OCI-LY3 (cell line): ENCODE measurements at regions not wholly inside any gene's neighbourhood (a gene's known extent, or its start where the extent isn't known, plus 50 kb on each side); places are given as distances from the start of the nearest gene placed in this dataset.

Source experiments
- H2AFZ ChIP-seq: fragments of 200-600, 300-600 bp; shearing (Covaris generic); 2 replicates; pipeline ENCODE4 v1.6.0; 2014; ENCODE audit warnings: antibody characterized with exemption, low read depth, low read length
- H3K27ac ChIP-seq: fragments of 200-600, 300-600 bp; sonication (generic); 2 replicates; pipeline ENCODE4 v1.5.1; 2014; ENCODE audit warnings: mild to moderate bottlenecking, low read length, moderate library complexity, mixed read lengths
- H3K27me3 ChIP-seq: fragments of 200-600, 300-600 bp; sonication (generic); 2 replicates; pipeline ENCODE4 v1.6.1; 2014; ENCODE audit warnings: low read depth, low read length, mixed read lengths
- H3K36me3 ChIP-seq: fragments of 200-600, 300-600 bp; sonication (generic); replicated peaks from 2 replicates; pipeline ENCODE3; 2014; ENCODE audit warnings: low read depth, low read length, mixed read lengths
- H3K4me1 ChIP-seq: fragments of 300-600, 200-600 bp; sonication (generic); 2 replicates; pipeline ENCODE4 v1.6.1; 2014; ENCODE audit warnings: low read length, mixed read lengths
- H3K4me2 ChIP-seq: fragments of 200-600, 300-600 bp; sonication (generic); 2 replicates; pipeline ENCODE4 v1.6.1; 2014; ENCODE audit warnings: low read length, mixed read lengths
- H3K4me3 ChIP-seq: fragments of 300-600, 200-600 bp; sonication (generic); 2 replicates; pipeline ENCODE4 v1.5.1; 2014; ENCODE audit warnings: antibody characterized with exemption, mild to moderate bottlenecking, low read length, moderate library complexity
- H3K79me2 ChIP-seq: fragments of 300-600, 200-600 bp; shearing (Covaris generic); 2 replicates; pipeline ENCODE4 v1.6.1; 2014; ENCODE audit warnings: mild to moderate bottlenecking, low read length, mixed read lengths
- H3K9ac ChIP-seq: fragments of 300-600, 200-600 bp; shearing (Covaris generic); 2 replicates; pipeline ENCODE4 v1.6.0; 2014; ENCODE audit warnings: mild to moderate bottlenecking, low read length, moderate library complexity
- H3K9me3 ChIP-seq: fragments of 200-600, 300-600 bp; shearing (Covaris generic); 2 replicates; pipeline ENCODE4 v1.6.1; 2014; ENCODE audit warnings: low read length, mixed read lengths; ENCODE audit not compliant: insufficient read depth
- H4K20me1 ChIP-seq: fragments of 200-600, 300-600 bp; sonication (generic); 2 replicates; pipeline ENCODE4 v1.6.1; 2016; ENCODE audit warnings: low read length, mixed read lengths; ENCODE audit not compliant: insufficient read depth
- CTCF ChIP-seq: fragments of 200-600, 300-600 bp; sonication (generic); IDR thresholded peaks from 2 replicates; pipeline ENCODE4 v1.5.1; 2014; ENCODE audit warnings: antibody characterized with exemption, low read length, low read depth
- EZH2phosphoT487 ChIP-seq: fragments of 200-600 bp; shearing (Covaris generic); IDR thresholded peaks from 2 replicates; pipeline ENCODE4 v1.6.1; 2018; ENCODE audit warnings: antibody characterized with exemption, mixed run types, low read depth

DNA sequence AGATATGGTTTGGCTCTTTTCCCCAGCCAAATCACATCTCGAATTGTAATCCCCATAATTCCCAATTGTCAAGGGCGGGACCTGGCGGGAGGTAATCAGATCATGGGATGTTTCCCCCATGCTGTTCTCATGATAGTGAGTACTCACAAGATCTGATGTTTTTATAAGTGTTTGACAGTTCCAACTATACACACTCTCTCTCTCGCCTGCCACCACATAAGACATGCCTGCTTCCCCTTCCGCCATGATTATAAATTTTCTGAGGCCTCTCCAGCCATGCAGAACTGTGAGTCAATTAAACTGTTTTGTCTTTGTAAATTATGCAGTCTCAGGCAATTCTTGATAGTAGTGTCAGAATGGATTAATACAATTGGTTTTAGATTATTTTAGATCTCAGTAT lies 475.7 kb upstream of the CYLC2 start:
- no peak overlapping the region for H3K9ac ChIP-seq
- H3K27me3 ChIP-seq = no peaks in the 10 kb centered on the region
- no peak overlapping the region for H3K4me2 ChIP-seq
- TF ChIP-seq EZH2phosphoT487 (no peak), CTCF (no peak)
- H4K20me1 ChIP-seq = no peaks in the 10 kb centered on the region
- no peak overlapping the region for H3K4me3 ChIP-seq
- H3K79me2 ChIP-seq = no peaks in the 10 kb centered on the region
- no peaks in the 10 kb centered on the region for H3K4me1 ChIP-seq
- H3K9me3 ChIP-seq = no peaks in the 10 kb centered on the region
- no peaks in the 10 kb centered on the region for H3K36me3 ChIP-seq
- H3K27ac ChIP-seq = no peak overlapping the region
- H2AFZ ChIP-seq = no peak overlapping the region

DNA sequence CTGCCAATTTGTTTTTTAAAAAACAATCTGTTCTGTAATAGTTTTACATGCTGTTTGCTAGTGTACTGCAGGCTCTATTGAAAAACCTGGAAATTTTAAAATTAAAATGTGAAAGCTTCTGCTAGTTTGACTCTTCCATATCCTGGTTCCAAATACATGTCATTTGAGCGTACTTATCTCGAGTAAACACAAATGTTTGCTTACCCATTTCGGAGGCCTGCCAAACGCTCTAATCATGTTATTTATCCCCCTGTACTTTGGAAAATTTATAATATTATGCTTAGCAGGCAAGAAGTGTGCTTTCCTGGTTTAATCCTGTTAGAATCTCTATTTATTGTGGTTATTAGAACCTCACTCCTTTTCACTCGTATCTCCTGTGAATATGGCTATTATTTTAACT lies 476.8 kb upstream of the CYLC2 start:
- Histone ChIP-seq H3K4me2 (no peak overlapping the region), H3K27ac (no peak overlapping the region), H3K27me3 (no peaks in the 10 kb centered on the region), H4K20me1 (no peaks in the 10 kb centered on the region), H3K36me3 (no peaks in the 10 kb centered on the region), H3K4me1 (no peaks in the 10 kb centered on the region), H3K9ac (no peak overlapping the region), H3K4me3 (no peak overlapping the region), H3K79me2 (no peaks in the 10 kb centered on the region), H2AFZ (no peak overlapping the region), H3K9me3 (no peaks in the 10 kb centered on the region)
- no peak for TF ChIP-seq EZH2phosphoT487
- TF ChIP-seq CTCF = no peak

GRCh38 chr9:102514541-102514940 lies 480.6 kb upstream of the CYLC2 start:
- no peak for TF ChIP-seq CTCF
- Histone ChIP-seq H3K27me3 (no peaks in the 10 kb centered on the region), H3K36me3 (no peaks in the 10 kb centered on the region), H3K4me1 (no peaks in the 10 kb centered on the region), H3K27ac (no peak overlapping the region), H3K79me2 (no peaks in the 10 kb centered on the region), H3K9ac (no peak overlapping the region), H3K4me3 (no peak overlapping the region), H3K4me2 (no peak overlapping the region), H4K20me1 (no peaks in the 10 kb centered on the region), H3K9me3 (no peaks in the 10 kb centered on the region), H2AFZ (no peak overlapping the region)

- TF ChIP-seq CTCF (no peak), EZH2phosphoT487 (no peak)
- no peaks in the 10 kb centered on the region for H3K79me2 ChIP-seq
- H4K20me1 ChIP-seq = no peaks in the 10 kb centered on the region
- H2AFZ ChIP-seq = no peak overlapping the region
- H3K4me1 ChIP-seq = peaks cover 7% of the 10 kb centered on the region; the same call in 1 of the 2 replicates
- H3K9me3 ChIP-seq = no peaks in the 10 kb centered on the region
- H3K27me3 ChIP-seq = no peaks in the 10 kb centered on the region
- no peak overlapping the region for H3K27ac ChIP-seq
- no peaks in the 10 kb centered on the region for H3K36me3 ChIP-seq
- H3K4me3 ChIP-seq = no peak overlapping the region
- H3K9ac ChIP-seq = no peak overlapping the region
- H3K4me2 ChIP-seq = peak overlapping the region; percentile 29; the same call in 1 of the 2 replicates
Observed at GRCh38 chr9:102507044-102507687, 488.0 kb upstream of the CYLC2 start.
